Left ventricle myocardium superior (tissue), 1 donor: ENCODE measurements at regions not wholly inside any gene's neighbourhood (a gene's known extent, or its start where the extent isn't known, plus 50 kb on each side); places are given as distances from the start of the nearest gene placed in this dataset.

ENCODE experiments used
- ATAC-seq: fragments of 200-7000 bp; cut with Tn5 transposase; one replicate; pipeline ENCODE4 v1.9.1; 2020; ENCODE audit warnings: mild to moderate bottlenecking, moderate library complexity
- DNase-seq: peaks from one replicate; pipeline ENCODE4 v3.0.0-alpha.2; 2020
- intact Hi-C: fragments of 100-400 bp; cut with micrococcal nuclease; formaldehyde crosslinking; loops from one replicate; pipeline ENCODE4 v1.11.0; 2022
- donor health status: DM: no; HTN: yes; CAD: no; lungs with severe emphysema.

DNA sequence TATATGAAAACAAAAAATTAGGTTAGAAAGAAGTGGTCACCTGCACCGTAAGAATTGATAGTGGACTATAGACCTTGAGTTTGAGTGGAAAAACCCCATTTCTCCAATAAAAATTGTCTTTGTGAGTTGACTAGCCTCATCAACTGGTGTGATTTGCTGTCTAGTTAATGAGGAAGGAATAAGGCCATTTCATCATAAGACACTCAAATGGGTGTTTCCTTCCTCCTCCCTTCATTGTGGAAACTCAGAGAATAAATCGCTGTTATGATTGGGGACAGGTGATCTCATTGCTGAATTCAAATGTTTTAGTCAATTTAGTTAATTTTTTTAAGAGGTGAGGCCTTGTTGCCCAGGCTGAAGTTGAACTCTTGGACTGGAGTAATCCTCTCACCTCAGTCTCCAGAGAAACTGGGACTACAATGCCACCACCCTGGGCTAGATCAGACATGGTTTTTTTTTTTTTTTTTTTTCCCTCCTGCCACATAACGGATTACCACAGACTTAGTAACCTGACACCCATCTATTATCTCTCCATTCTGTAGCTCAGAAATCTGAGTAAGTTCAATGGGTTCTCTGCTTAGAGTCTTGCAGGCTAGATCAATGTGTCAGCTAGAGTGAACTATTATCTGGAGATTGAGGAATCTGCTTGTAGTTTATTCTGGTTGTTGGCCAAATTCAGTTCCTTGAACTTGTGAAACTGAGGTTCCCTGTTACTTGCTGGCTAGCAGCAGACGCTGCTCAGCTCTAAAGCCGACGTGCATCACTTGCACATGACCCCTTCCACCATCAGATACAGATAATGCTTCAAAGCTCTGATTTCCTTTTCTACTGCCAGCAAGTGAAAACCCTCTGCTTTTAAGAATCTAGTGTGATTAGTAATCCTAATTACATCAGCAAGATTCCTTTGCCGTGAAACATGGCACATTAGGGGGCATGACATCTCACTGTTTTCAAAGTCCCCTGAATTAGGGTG is 663.8 kb upstream of the CDH9 start:
- intact Hi-C loops, result no loop called here
- DNase-seq (no peak), ATAC-seq (no peak)

DNA sequence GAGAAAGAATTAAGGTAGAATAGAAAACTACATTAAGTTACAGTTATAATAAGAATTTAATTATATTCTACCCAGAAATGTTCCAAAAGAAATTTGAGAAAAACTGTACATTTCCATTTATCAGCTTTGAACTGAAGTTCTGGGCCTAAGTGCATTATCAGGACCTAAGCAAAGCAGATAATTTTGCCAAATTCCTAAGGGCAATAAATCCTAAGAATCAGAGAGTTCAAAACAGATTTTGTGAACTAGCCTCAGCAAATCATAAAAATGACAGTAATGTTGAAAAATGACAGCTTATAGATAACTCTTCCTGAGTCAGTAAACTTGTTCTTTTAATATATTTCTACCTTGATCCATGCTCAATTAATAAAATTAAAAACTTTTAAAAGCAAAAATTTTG is 662.1 kb upstream of the CDH9 start:
- ATAC-seq, result no peak
- intact Hi-C loops, result no loop called here
- DNase-seq, result no peak

DNA sequence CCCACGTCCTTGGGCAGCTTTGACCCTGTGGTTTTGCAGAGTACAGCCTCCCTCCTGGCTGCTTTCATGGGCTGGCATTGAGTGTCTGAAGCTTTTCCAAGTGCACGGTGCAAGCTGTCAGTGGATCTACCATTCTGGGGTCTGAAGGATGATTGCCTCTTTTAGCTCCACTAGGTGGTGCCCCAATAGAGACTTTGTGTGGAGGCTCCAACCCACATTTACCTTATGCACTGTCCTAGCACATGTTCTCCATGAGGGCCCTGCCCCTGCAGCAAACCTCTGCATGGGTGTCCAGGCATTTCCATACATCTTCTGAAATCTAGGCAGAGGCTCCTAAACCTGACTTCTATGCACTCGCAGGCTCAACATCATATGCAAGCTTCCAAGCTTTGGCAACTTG is 644.2 kb upstream of the CDH9 start:
- DNase-seq (no peak), ATAC-seq (no peak)
- intact Hi-C loops, result no loop called here

DNA sequence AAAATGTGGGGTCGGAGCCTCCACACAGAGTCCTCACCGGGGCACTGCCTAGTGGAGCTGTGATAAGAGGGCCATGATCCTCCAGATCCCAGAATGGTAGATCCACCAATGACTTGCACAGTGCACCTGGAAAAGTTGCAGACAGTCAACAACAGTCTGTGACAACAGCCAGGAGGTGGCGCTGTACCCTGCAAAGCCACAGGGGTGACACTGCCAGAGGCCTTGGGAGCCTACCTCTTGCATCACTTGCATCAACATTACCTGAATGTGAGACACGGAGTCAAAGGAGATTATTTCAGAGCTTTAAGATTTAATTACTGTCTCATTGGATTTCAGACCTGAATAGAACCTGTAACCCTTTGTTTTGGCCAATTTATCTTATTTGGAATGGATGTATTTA is 614.1 kb upstream of the CDH9 start:
- intact Hi-C loops, result no loop called here
- ATAC-seq, result no peak
- no peak for DNase-seq

DNA sequence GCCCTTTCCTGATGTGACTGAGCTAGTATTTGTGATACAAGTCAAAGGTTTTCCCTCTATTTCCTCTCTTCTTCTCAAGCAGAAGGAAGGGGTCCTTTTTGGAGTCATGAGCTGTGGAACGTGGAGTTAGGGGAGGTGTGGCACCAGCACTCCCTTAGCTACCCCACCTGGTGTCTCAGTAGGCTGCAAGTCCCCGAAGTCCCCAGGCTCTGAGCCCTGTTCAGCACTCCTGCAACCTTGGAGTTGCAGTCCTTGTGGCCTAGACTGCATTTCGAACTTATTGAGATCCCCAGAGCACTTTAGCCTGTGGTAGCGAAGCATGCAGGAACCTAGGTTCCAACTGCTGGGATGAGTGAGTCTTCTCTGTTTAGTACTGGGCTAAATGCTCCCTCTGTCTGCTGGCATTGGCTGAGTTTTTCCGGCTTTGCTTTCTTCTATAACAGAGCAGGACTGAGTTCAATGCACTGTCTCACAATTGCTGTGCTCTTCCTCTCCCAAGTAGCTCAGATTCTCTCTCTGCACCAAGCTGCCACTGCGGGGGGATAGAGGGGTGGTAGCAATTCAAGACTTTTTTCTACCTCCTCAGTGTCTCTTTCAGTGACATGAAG is 600.7 kb upstream of the CDH9 start:
- intact Hi-C loops, result no loop called here
- DNase-seq (no peak), ATAC-seq (no peak)

GRCh38 chr5:27619982-27620381 is 581.6 kb upstream of the CDH9 start:
- DNase-seq, result no peak
- no peak for ATAC-seq
- intact Hi-C loops, result no loop called here

DNA sequence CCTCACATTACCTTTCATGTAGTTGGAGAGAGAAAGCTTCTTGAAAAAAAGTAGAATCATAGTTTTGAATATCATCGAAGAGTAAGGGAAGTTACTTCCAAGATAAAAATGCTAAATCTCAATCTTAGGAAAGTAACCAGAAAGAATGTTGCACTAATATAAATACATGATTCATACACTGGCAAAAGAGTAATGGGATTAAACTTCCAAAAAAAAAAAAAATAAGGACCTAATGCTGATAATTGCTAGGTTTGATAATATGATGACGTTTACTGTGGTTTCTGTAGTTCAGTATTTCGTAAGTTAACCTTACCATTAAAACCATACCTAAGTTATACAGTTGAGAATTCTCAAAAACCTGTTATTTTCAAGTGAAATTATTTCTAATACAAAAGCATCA is 573.8 kb upstream of the CDH9 start:
- DNase-seq (no peak), ATAC-seq (no peak)
- intact Hi-C loops, result no loop called here

- ATAC-seq, result no peak
- no peak for DNase-seq
- intact Hi-C loops, result no loop called here
Measured at GRCh38 chr5:27608992-27609391, 570.6 kb upstream of the CDH9 start.

GRCh38 chr5:27598576-27598975 is 560.2 kb upstream of the CDH9 start:
- ATAC-seq (no peak), DNase-seq (no peak)
- intact Hi-C loops, result no loop called here

DNA sequence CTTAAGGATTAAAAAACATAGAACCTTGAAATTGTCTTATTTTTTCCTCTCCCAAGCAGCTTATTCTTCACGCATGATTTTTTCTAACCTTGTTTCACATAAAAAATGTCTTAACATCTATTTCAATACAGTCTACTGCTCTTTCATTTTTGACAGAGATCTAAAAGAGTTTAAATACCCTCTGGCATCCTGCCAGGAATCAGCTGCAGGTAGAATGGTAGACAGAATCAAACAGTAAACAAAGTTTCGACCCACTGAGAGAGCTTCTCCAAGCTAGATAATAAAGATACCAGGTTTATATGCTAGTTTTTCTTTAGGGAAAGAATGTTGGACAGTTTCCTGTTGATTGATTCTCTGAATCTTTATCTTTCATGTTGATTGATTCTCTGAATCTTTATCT is 555.8 kb upstream of the CDH9 start:
- DNase-seq (no peak), ATAC-seq (no peak)
- intact Hi-C loops, result no loop called here

DNA sequence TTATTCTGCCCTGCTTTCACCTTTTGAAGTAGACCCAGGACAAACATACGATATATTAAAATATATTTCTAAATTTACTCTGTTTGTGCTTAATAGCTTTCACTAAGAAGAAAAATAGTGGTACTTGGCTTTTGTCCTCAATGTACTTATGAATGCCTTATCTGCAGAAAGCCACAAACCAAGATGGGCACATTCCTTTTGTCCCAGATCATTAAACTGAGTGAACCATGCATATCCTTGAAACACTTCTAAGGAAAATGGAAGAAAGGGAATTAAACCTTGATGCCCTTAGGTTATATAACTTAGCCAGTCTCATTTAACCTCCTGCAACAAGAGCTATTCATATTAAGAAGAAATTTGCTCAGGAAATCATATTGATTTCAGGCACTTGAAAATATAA is 553.8 kb upstream of the CDH9 start:
- intact Hi-C loops, result no loop called here
- DNase-seq, result no peak
- ATAC-seq, result no peak

- ATAC-seq (no peak), DNase-seq (no peak)
- intact Hi-C loops, result no loop called here
Measured at GRCh38 chr5:27590503-27590902, 552.1 kb upstream of the CDH9 start.

DNA sequence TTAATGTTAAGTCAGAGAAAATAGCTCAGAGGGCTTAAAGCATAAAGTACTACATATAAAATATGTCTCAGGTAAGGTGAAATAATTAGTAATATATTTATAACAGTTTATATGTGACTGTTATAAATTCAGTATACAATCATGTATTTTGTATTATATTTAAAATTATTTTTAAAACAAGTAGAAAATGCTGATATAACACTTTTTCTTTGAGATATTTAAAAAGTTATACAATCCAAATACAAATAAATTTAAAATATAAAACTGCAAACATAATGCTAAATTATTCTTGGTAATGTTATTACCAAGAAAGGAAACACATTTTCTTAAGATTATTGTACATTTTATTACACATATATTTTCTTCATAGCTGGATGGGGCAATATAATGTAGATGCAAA is 539.9 kb upstream of the CDH9 start:
- intact Hi-C loops, result no loop called here
- DNase-seq, result no peak

DNA sequence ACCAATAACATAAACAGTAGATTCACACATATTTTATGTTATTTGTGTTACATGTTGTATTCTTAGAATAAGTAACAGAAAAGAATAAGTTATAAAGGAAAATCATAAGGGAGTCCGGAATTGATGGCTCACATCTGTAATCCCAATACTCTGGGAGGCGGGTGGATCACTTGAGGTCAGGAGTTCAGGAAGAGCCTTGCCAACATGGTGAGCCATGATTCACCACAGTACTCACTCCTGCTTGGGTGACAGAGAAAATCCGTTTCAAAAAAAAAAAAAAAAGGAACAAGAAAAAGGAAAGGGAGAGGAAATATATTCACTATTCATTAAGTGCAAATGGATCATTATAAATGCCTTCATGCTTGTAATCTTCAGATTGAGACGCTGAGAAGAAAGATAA is 533.3 kb upstream of the CDH9 start:
- ATAC-seq, result no peak
- intact Hi-C loops, result no loop called here
- DNase-seq, result no peak

More for the DNA sequence above, 539.9 kb upstream of the CDH9 start:
- ATAC-seq, result no peak

DNA sequence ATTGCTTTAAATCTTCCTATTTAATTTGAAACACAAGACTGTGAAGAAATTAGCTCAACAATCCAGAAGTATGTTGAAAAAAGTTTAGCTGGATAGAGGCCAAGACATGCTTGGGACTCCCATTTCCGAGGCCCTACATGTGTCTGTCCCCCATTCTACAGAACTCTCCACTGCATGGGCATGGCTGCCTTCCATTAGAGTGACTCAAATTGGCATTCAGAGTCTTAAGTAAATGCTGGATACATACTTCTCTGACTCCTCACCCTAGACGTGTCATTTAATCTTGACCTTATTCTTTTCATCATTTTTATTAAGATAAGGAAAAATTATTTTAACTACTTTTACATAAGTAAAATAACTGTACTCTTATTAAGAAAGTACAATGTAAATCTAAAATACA is 530.4 kb upstream of the CDH9 start:
- intact Hi-C loops, result no loop called here
- ATAC-seq (no peak), DNase-seq (no peak)

DNA sequence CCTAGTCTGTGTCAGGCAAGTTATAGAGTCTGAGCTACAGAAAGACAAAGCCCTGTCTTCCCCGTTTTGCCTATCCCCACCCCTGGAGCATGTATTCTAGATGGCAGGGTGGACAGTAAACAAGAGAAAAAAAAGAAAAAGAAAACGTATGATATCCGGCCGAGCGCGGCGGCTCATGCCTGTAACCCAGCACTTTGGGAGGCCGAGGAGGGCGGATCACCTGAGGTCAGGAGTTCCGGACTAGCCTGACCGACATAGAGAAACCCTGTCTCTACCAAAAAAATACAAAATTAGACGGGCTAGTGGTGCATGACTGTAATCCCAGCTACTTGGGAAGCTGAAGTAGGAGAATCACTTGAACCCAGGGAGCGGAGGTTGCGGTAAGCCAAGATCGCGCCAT is 523.0 kb upstream of the CDH9 start:
- ATAC-seq, result no peak
- intact Hi-C loops, result no loop called here
- DNase-seq, result no peak

DNA sequence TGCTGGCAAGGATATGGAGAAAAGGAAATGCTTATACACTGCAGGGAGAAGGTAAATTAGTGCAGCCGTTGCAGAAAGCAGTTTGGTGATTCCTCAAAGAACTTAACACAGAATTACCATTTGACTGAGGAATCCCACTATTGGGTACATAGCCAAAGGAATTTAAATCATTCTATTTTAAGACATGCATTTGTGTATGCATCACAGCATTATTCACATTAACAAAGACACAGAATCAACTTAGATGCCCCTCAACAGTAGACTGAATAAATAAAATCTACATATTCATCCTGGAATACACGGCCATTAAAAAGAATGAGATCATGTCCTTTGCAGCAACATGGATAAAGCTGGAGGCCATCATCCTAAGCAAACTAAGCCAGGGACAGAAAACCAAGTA is 510.1 kb upstream of the CDH9 start:
- ATAC-seq (no peak), DNase-seq (no peak)
- intact Hi-C loops, result no loop called here

- ATAC-seq (no peak), DNase-seq (no peak)
- intact Hi-C loops, result no loop called here
Measured at GRCh38 chr5:27535031-27535557, 496.7 kb upstream of the CDH9 start.

- no peak for ATAC-seq
- no peak for DNase-seq
- intact Hi-C loops, result no loop called here
Measured at GRCh38 chr5:27532305-27532704, 493.9 kb upstream of the CDH9 start.

DNA sequence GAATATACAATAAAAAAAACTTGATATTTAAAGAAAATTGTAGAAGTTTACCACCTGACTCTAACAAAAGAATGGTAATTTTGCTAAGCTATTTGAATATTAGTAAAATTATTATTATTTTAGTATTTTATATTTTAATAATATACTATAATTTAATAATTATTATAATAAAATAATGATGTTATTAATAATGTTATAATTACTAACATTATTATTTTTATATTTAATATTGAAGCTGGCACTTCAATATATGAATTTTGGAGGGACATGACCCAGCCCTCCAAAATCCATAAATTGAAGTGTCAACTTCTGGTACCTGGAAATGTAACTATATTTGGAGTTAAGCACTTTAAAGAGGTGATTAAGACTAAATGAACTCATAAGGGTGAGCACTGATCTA is 486.1 kb upstream of the CDH9 start:
- intact Hi-C loops, result no loop called here
- no peak for DNase-seq

GRCh38 chr5:27523629-27524028 is 485.2 kb upstream of the CDH9 start:
- ATAC-seq (no peak), DNase-seq (no peak)
- intact Hi-C loops, result no loop called here

More for the DNA sequence above, 486.1 kb upstream of the CDH9 start:
- ATAC-seq, result no peak
